CD4-positive, alpha-beta T cell (primary cell): ENCODE measurements at regions not wholly inside any gene's neighbourhood (a gene's known extent, or its start where the extent isn't known, plus 50 kb on each side); places are given as distances from the start of the nearest gene placed in this dataset.
"Not testable (repeated sequence)": the region's sequence is repeated elsewhere in the genome, so short reads cannot be mapped to it uniquely, and the experiment has no call there.

Experiments
- ATAC-seq: fragments of 200-7000 bp; cut with Tn5 transposase; one replicate; pipeline ENCODE4 v1.10.0; 2022; ENCODE audit warnings: mild to moderate bottlenecking; ENCODE audit not compliant: poor library complexity
- CTCF ChIA-PET: fragments of 350-600 bp; sonication (Branson Sonifier 250); formaldehyde crosslinking; loops from one replicate; lab custom pipeline; 2021; ENCODE audit warnings: antibody characterized with exemption, inconsistent platforms; lab: Charles Lee
- POLR2A ChIA-PET: fragments of 350-600 bp; sonication (Branson Sonifier 250); formaldehyde crosslinking; loops from one replicate; lab custom pipeline; 2021; ENCODE audit warnings: antibody characterized with exemption, inconsistent platforms; lab: Charles Lee
- DNase-seq, 14 experiments: peaks; one replicate each; pipeline ENCODE4 v3.0.0-alpha.2; 2013 to 2020; ENCODE audit warnings: mixed read lengths in 2 of 14
- H3K27ac ChIP-seq, 2 donors: one replicate each; pipeline versions ENCODE4 v1.5.1 to v1.7.0; 2013; ENCODE audit warnings: low read length in 2 of 2, low read depth in 1 of 2, mild to moderate bottlenecking in 1 of 2
- H3K27me3 ChIP-seq, 2 experiments: 1 replicate in 1 of 2; 2 replicates in 1 of 2; pipeline versions ENCODE4 v1.6.1 to v1.7.0; 2013; ENCODE audit warnings: low read length in 2 of 2, control low read depth in 1 of 2, mild to moderate bottlenecking in 1 of 2, moderate library complexity in 1 of 2; ENCODE audit not compliant: insufficient read depth in 2 of 2, control insufficient read depth in 1 of 2
- H3K36me3 ChIP-seq: one replicate; pipeline ENCODE4 v1.6.1; 2013; ENCODE audit warnings: low read length, control low read depth; ENCODE audit not compliant: insufficient read depth
- H3K4me1 ChIP-seq: one replicate; pipeline ENCODE4 v1.6.1; 2013; ENCODE audit warnings: low read length, control low read depth; ENCODE audit not compliant: insufficient read depth
- H3K4me3 ChIP-seq: one replicate; pipeline ENCODE4 v1.5.1; 2013; ENCODE audit warnings: mild to moderate bottlenecking, low read length, moderate library complexity
- H3K9me3 ChIP-seq, 2 experiments: 1 replicate in 1 of 2; 2 replicates in 1 of 2; pipeline versions ENCODE4 v1.6.1 to v1.7.0; 2013; ENCODE audit warnings: low read length in 2 of 2, mild to moderate bottlenecking in 2 of 2, control low read depth in 1 of 2, moderate library complexity in 1 of 2; ENCODE audit not compliant: control insufficient read depth in 1 of 2, insufficient read depth in 1 of 2
- H3K27ac Mint-ChIP-seq: one replicate; pipeline ENCODE4 v1.8.0; 2020; ENCODE audit warnings: mixed read lengths
- H3K27me3 Mint-ChIP-seq: one replicate; pipeline ENCODE4 v1.8.0; 2021; ENCODE audit warnings: mixed read lengths
- H3K36me3 Mint-ChIP-seq: one replicate; pipeline ENCODE4 v1.8.0; 2021; ENCODE audit warnings: low read depth, mixed read lengths
- H3K4me1 Mint-ChIP-seq: one replicate; pipeline ENCODE4 v1.8.0; 2021; ENCODE audit warnings: low read depth, mixed read lengths
- H3K4me3 Mint-ChIP-seq: one replicate; pipeline ENCODE4 v1.8.0; 2020; ENCODE audit warnings: mild to moderate bottlenecking, mixed read lengths
- H3K9me3 Mint-ChIP-seq: one replicate; pipeline ENCODE4 v1.8.0; 2020; ENCODE audit warnings: mixed read lengths
- CTCF ChIP-seq: fragments of 200-600 bp; IDR thresholded peaks from one replicate; pipeline ENCODE4 v1.8.0; 2022; ENCODE audit warnings: antibody characterized with exemption, mild to moderate bottlenecking
- intact Hi-C, 2 experiments: fragments of 100-400 bp; cut with DNase I in 1 of 2; cut with micrococcal nuclease in 1 of 2; formaldehyde crosslinking; loops; one replicate each; pipeline versions ENCODE4 v1.15.1 to v1.9.0; 2023 to 2025; cut with DNase I, micrococcal nuclease

GRCh38 chr18:71304856-71305255 lies 1016.0 kb downstream of the SOCS6 start:
- no peaks in the 10 kb centered on the region for H3K27me3 Mint-ChIP-seq
- H3K4me1 Mint-ChIP-seq, result no peaks in the 10 kb centered on the region
- intact Hi-C loops, result no loop called here
- ChIA-PET CTCF (no interaction called here), POLR2A (no interaction called here)
- no peaks in the 10 kb centered on the region for H3K36me3 Mint-ChIP-seq
- Histone ChIP-seq H3K36me3 (no peaks in the 10 kb centered on the region), H3K4me1 (no peaks in the 10 kb centered on the region), H3K9me3 (no peaks in the 10 kb centered on the region), H3K27ac (no peak overlapping the region), H3K4me3 (no peak overlapping the region), H3K27me3 (no peaks in the 10 kb centered on the region)
- H3K4me3 Mint-ChIP-seq, result no peak overlapping the region
- no peaks in the 10 kb centered on the region for H3K9me3 Mint-ChIP-seq
- no peak for TF ChIP-seq CTCF
- no peak overlapping the region for H3K27ac Mint-ChIP-seq
- DNase-seq (no peak), ATAC-seq (no peak)

- H3K27ac ChIP-seq, H3K36me3 ChIP-seq, H3K27ac Mint-ChIP-seq, H3K4me1 Mint-ChIP-seq, H3K4me1 ChIP-seq, ATAC-seq, H3K27me3 Mint-ChIP-seq, intact Hi-C loops, H3K27me3 ChIP-seq, POLR2A ChIA-PET, H3K36me3 Mint-ChIP-seq, H3K9me3 Mint-ChIP-seq, DNase-seq, H3K9me3 ChIP-seq, H3K4me3 Mint-ChIP-seq, H3K4me3 ChIP-seq: not testable (repeated sequence)
- CTCF ChIA-PET, result interaction anchor here (1.0 kb wide), 1 partner anchor 27 kb away, joined by 3 read pairs; no protein-coding TSS in a partner anchor
These were observed 1014.9 kb downstream of the SOCS6 start for GRCh38 chr18:71303743-71304142.

GRCh38 chr18:71301596-71301995 lies 1012.8 kb downstream of the SOCS6 start:
- no peaks in the 10 kb centered on the region for H3K4me1 Mint-ChIP-seq
- CTCF ChIA-PET, result no interaction called here
- no peaks in the 10 kb centered on the region for H3K36me3 Mint-ChIP-seq
- peaks cover 2% of the 10 kb centered on the region for H3K9me3 Mint-ChIP-seq
- no peaks in the 10 kb centered on the region for H3K27me3 Mint-ChIP-seq
- no peak for ATAC-seq
- TF ChIP-seq CTCF, result no peak
- Histone ChIP-seq H3K27ac (no peak overlapping the region), H3K36me3 (no peaks in the 10 kb centered on the region), H3K4me1 (no peaks in the 10 kb centered on the region), H3K27me3 (no peaks in the 10 kb centered on the region), H3K4me3 (no peak overlapping the region), H3K9me3 (no peaks in the 10 kb centered on the region)
- intact Hi-C loops, result no loop called here
- DNase-seq, result no peak
- POLR2A ChIA-PET, result no interaction called here
- no peak overlapping the region for H3K27ac Mint-ChIP-seq
- no peak overlapping the region for H3K4me3 Mint-ChIP-seq

- H3K4me1 ChIP-seq, H3K27ac ChIP-seq, POLR2A ChIA-PET, CTCF ChIA-PET, H3K27me3 ChIP-seq, H3K4me3 ChIP-seq, H3K4me1 Mint-ChIP-seq, intact Hi-C loops, H3K9me3 Mint-ChIP-seq, ATAC-seq, DNase-seq, H3K27me3 Mint-ChIP-seq, H3K36me3 ChIP-seq, H3K9me3 ChIP-seq, H3K4me3 Mint-ChIP-seq, H3K27ac Mint-ChIP-seq, H3K36me3 Mint-ChIP-seq: not testable (repeated sequence)
These were observed 1005.4 kb downstream of the SOCS6 start for GRCh38 chr18:71294201-71294600.
